ENCODE measurements at regions not wholly inside any gene's neighbourhood (a gene's known extent, or its start where the extent isn't known, plus 50 kb on each side); places are given as distances from the start of the nearest gene placed in this dataset.

DNA sequence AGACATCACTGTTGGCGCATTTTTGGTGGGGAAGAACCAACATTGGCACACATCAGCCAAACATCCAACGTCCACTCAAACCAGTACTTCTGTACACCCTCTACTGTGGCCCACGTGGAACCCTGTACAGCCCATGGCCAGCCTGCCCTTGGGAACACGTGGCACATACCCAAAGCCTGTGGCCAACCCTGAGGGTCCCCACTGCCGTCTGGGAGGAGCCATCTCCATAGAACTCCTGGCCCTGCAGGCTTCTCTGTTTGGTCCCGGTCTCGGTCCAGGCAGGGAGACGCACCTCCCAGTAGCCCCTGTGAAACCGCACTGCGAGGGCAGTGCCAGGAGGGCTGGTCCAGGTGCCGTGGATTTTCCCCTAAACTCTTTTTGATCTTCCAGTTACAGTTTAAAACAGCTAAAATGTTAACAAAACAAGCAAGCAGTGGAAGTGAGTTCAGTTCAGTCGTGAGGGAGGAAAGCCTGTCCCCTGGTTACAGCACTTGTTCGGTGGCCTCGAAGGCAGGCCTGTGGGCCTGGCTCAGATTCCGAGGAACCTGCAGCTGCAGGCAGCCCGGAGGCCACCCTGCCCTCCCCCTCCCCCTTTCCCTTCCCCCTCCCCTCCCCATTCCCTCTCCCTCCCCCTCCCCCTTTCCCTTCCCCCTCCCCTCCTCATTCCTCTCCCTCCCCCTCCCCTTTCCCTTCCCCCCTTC, 233.7 kb downstream of the DLL1 start:
- Histone ChIP-seq H3K4me2 (ENCODE audit: insufficient read depth in 1 of 2, low read depth in 2 of 2, low read length in 2 of 2) (no peak overlapping the region), H3K18ac (ENCODE audit: extremely low read depth, low read length) (no peak overlapping the region), H3K79me2 (ENCODE audit: control insufficient read depth in 1 of 2, insufficient read depth in 2 of 2, low read length in 2 of 2) (no peaks in the 10 kb centered on the region; a peak in 1 of 4 replicates), H2AK5ac (ENCODE audit: low read depth, low read length) (no peak overlapping the region), H4K91ac (replicated peaks; ENCODE audit: insufficient read length, low read length) (no peak overlapping the region), H2BK15ac (ENCODE audit: low read length) (no peak overlapping the region), H3K9me3 (ENCODE audit: insufficient read depth in 2 of 2, low read depth in 1 of 2, low read length in 1 of 2) (peaks cover 0 to 6% of the 10 kb centered on the region in 2 experiments; a peak in 1 of 4 replicates), H3K4me3 (ENCODE audit: extremely low read depth in 1 of 4, insufficient read depth in 2 of 4, low read depth in 3 of 4, low read length in 4 of 4) (no peak overlapping the region), H3K27me3 (replicated peaks in 1 of 4; ENCODE audit: control insufficient read depth in 3 of 4, extremely low read depth in 1 of 4, insufficient read depth in 3 of 4, low read length in 3 of 4) (no peaks in the 10 kb centered on the region), H3K36me3 (ENCODE audit: control insufficient read depth in 2 of 4, insufficient read depth in 4 of 4, low read length in 3 of 4) (no peaks in the 10 kb centered on the region), H3K23ac (ENCODE audit: insufficient read length) (no peak overlapping the region), H3K27ac (ENCODE audit: low read depth, low read length) (no peak overlapping the region), H3K79me1 (ENCODE audit: low read depth, low read length) (no peaks in the 10 kb centered on the region), H3K14ac (ENCODE audit: insufficient read length) (no peak overlapping the region), H2BK20ac (ENCODE audit: low read length) (no peak overlapping the region), H4K20me1 (replicated peaks in 1 of 2; ENCODE audit: control insufficient read depth in 1 of 2, insufficient read depth in 2 of 2, low read length in 2 of 2) (no peaks in the 10 kb centered on the region), H2BK12ac (ENCODE audit: low read depth, low read length) (no peak overlapping the region), H3K4me1 (replicated peaks in 1 of 4; ENCODE audit: control insufficient read depth in 3 of 4, insufficient read depth in 4 of 4, low read length in 3 of 4) (peaks cover 0 to 5% (median 0%) of the 10 kb centered on the region in 4 experiments; a peak in 1 of 7 replicates), H2AFZ (ENCODE audit: low read length) (no peak overlapping the region), H4K8ac (ENCODE audit: extremely low read depth, insufficient read depth, low read length) (no peak overlapping the region), H3K23me2 (ENCODE audit: low read depth, low read length) (no peaks in the 10 kb centered on the region), H3K56ac (replicated peaks; ENCODE audit: insufficient read length, low read depth, low read length) (no peak overlapping the region), H2BK5ac (ENCODE audit: low read depth, low read length) (no peak overlapping the region), H4K5ac (ENCODE audit: insufficient read length, low read depth, low read length) (no peak overlapping the region), H3K4ac (replicated peaks; ENCODE audit: insufficient read length, low read depth, low read length) (no peak overlapping the region), H2BK120ac (replicated peaks; ENCODE audit: low read depth, low read length) (no peak overlapping the region), H3K9ac (replicated peaks in 1 of 4; ENCODE audit: extremely low read depth in 1 of 4, low read depth in 3 of 4, low read length in 3 of 4) (no peak overlapping the region)
- POLR2A ChIA-PET (ENCODE audit: partially characterized antibody): interaction anchor here (0.6 to 2.7 kb wide), 2 partner anchors 49 to 1186 kb away, joined by 3 to 6 read pairs; no protein-coding TSS in a partner anchor
- FAIRE-seq (no peak), DNase-seq (ENCODE audit: low read depth in 1 of 2, low spot score in 2 of 2) (peak in 1 of 2 experiments; percentile 30)
- TF ChIP-seq RAD21 (IDR thresholded peaks at IDR 0.05 in 1 of 2, conservative IDR thresholded peaks at IDR 0.05 in 1 of 2; ENCODE audit: low read depth in 2 of 2, low read length in 2 of 2): no peak
- no peak for TF ChIP-seq SP1 (IDR thresholded peaks at IDR 0.05; ENCODE audit: low read depth, low read length)
- CTCF ChIA-PET (ENCODE audit: partially characterized antibody): no interaction called here
- WGBS, 2 experiments (ENCODE audit: extremely low coverage in 1 of 2, insufficient coverage in 1 of 2, insufficient read length in 1 of 2, insufficient replicate concordance in 2 of 2, low coverage in 1 of 2, low lambda C conversion rate in 2 of 2, missing lambda C conversion rate in 1 of 2): 88% methylated on average over 11 of the region's 16 CpGs; no CpG with 5 or more reads in 1 of the 2 experiments

Data from H1 (cell line).